ENCODE measurements at regions not wholly inside any gene's neighbourhood (a gene's known extent, or its start where the extent isn't known, plus 50 kb on each side); places are given as distances from the start of the nearest gene placed in this dataset.

GRCh38 chr5:102107865-102108264 is 188.2 kb downstream of the SLCO4C1 start:
- Histone ChIP-seq H4K8ac (replicated peaks; ENCODE audit: insufficient read length, low read depth, low read length) (no peak overlapping the region), H2BK120ac (ENCODE audit: low read depth, low read length, poor library complexity, severe bottlenecking) (no peak overlapping the region), H3K9ac (ENCODE audit: extremely low read depth, insufficient read length, low read length) (no peak overlapping the region), H3K18ac (ENCODE audit: insufficient read length, low read depth, low read length) (no peak overlapping the region), H3K79me2 (ENCODE audit: insufficient read depth, low read length) (no peaks in the 10 kb centered on the region), H3K9me3 (ENCODE audit: control insufficient read depth, low read depth, low read length) (no peaks in the 10 kb centered on the region), H3K14ac (ENCODE audit: insufficient read depth, low read length) (no peak overlapping the region), H2BK20ac (ENCODE audit: low read depth, low read length, poor library complexity, severe bottlenecking) (no peak overlapping the region), H3T11ph (ENCODE audit: low read length) (no peak overlapping the region), H3K56ac (ENCODE audit: insufficient read length, low read depth, low read length) (no peak overlapping the region), H4K91ac (ENCODE audit: insufficient read length, low read depth, low read length) (no peak overlapping the region), H2AFZ (ENCODE audit: low read length) (no peak overlapping the region), H3K4me1 (ENCODE audit: insufficient read depth, low read length) (no peaks in the 10 kb centered on the region), H2AK5ac (ENCODE audit: insufficient read length, low read length) (no peak overlapping the region), H3K4me2 (ENCODE audit: insufficient read depth, insufficient read length, low read length) (no peak overlapping the region), H3K4ac (ENCODE audit: low read depth, low read length) (no peak overlapping the region), H3K27me3 (ENCODE audit: insufficient read depth, low read length) (no peaks in the 10 kb centered on the region), H3K23ac (ENCODE audit: insufficient read length, low read depth, low read length) (no peak overlapping the region), H3K27ac (ENCODE audit: insufficient read length, low read depth, low read length) (no peak overlapping the region), H2BK5ac (ENCODE audit: insufficient read length, low read length) (no peak overlapping the region), H2BK15ac (ENCODE audit: low read depth, low read length) (no peak overlapping the region), H3K23me2 (ENCODE audit: insufficient read length, low read depth, low read length, poor library complexity, severe bottlenecking) (no peaks in the 10 kb centered on the region), H2BK12ac (ENCODE audit: insufficient read length, low read depth, low read length) (no peak overlapping the region), H3K79me1 (ENCODE audit: insufficient read depth, low read depth, low read length, poor library complexity, severe bottlenecking) (no peaks in the 10 kb centered on the region), H4K5ac (ENCODE audit: insufficient read length, low read depth, low read length) (no peak overlapping the region), H4K20me1 (ENCODE audit: control insufficient read depth, insufficient read depth, insufficient read length) (no peaks in the 10 kb centered on the region)
- no peak overlapping the region for H3K27ac Mint-ChIP-seq
- peaks cover 6 to 7% of the 10 kb centered on the region in 2 experiments; a peak in 3 of 5 replicates for H3K9me3 Mint-ChIP-seq
- no peaks in the 10 kb centered on the region; a peak in 3 of 7 replicates for H3K36me3 Mint-ChIP-seq (ENCODE audit: insufficient read depth in 1 of 3, low read depth in 3 of 3)
- H3K4me1 Mint-ChIP-seq: no peaks in the 10 kb centered on the region
- TF ChIP-seq, protein P1, sequence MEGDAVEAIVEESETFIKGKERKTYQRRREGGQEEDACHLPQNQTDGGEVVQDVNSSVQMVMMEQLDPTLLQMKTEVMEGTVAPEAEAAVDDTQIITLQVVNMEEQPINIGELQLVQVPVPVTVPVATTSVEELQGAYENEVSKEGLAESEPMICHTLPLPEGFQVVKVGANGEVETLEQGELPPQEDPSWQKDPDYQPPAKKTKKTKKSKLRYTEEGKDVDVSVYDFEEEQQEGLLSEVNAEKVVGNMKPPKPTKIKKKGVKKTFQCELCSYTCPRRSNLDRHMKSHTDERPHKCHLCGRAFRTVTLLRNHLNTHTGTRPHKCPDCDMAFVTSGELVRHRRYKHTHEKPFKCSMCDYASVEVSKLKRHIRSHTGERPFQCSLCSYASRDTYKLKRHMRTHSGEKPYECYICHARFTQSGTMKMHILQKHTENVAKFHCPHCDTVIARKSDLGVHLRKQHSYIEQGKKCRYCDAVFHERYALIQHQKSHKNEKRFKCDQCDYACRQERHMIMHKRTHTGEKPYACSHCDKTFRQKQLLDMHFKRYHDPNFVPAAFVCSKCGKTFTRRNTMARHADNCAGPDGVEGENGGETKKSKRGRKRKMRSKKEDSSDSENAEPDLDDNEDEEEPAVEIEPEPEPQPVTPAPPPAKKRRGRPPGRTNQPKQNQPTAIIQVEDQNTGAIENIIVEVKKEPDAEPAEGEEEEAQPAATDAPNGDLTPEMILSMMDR (conservative IDR thresholded peaks at IDR 0.05): no peak
- no peak for DNase-seq
- WGBS (ENCODE audit: extremely low coverage, insufficient read length, low lambda C conversion rate): no CpG with 5 or more reads among the region's 3 CpGs
- no peak overlapping the region for H3K4me3 Mint-ChIP-seq
- H3K27me3 Mint-ChIP-seq (ENCODE audit: low read depth): no peaks in the 10 kb centered on the region; the same call in 1 of the 2 replicates

Data from H9 (cell line).